ENCODE measurements at regions not wholly inside any gene's neighbourhood (a gene's known extent, or its start where the extent isn't known, plus 50 kb on each side); places are given as distances from the start of the nearest gene placed in this dataset.

GRCh38 chr21:35753308-35753707 is 307.0 kb downstream of the SETD4 start:
- H2AFZ ChIP-seq (ENCODE audit: low read depth) = no peak overlapping the region
- no peaks in the 10 kb centered on the region for H3K9me2 ChIP-seq
- H3K79me2 ChIP-seq (ENCODE audit: insufficient read depth) = no peaks in the 10 kb centered on the region
- TF ChIP-seq CTCF (IDR thresholded peaks at IDR 0.05) (no peak), IRF3 (IDR thresholded peaks at IDR 0.05; ENCODE audit: low read depth, low read length) (no peak), PBX3 (IDR thresholded peaks at IDR 0.05) (no peak), USF1 (IDR thresholded peaks at IDR 0.05; ENCODE audit: borderline replicate concordance, low read depth) (no peak), FOSL2 (IDR thresholded peaks at IDR 0.05; ENCODE audit: borderline replicate concordance, low read depth) (no peak), SMC3 (IDR thresholded peaks at IDR 0.05; ENCODE audit: low read depth, low read length) (no peak), NRF1 (IDR thresholded peaks at IDR 0.05; ENCODE audit: low read depth, low read length) (no peak), EZH2phosphoT487 (IDR thresholded peaks at IDR 0.05; ENCODE audit: borderline replicate concordance, low read depth) (no peak), MEF2A (IDR thresholded peaks at IDR 0.05; ENCODE audit: borderline replicate concordance, low read depth) (no peak), MXI1 (IDR thresholded peaks at IDR 0.05; ENCODE audit: low read depth, low read length) (no peak), RFX5 (IDR thresholded peaks at IDR 0.05; ENCODE audit: low read length) (no peak), GATA2 (CRISPR knock-in tag; IDR thresholded peaks at IDR 0.05) (no peak), EP300 (IDR thresholded peaks at IDR 0.05; ENCODE audit: borderline replicate concordance in 1 of 2, low read depth in 1 of 2, low read length in 1 of 2) (no peak), MAX (IDR thresholded peaks at IDR 0.05; ENCODE audit: low read depth) (no peak)
- H3K4me3 ChIP-seq (ENCODE audit: low read depth in 2 of 2, low read length in 1 of 2) = no peak overlapping the region
- H3K27me3 ChIP-seq (ENCODE audit: insufficient read depth) = no peaks in the 10 kb centered on the region
- ChIA-PET CTCF (no interaction called here), POLR2A (no interaction called here)
- no peaks in the 10 kb centered on the region for H3K9me3 ChIP-seq
- H3K9ac ChIP-seq = no peak overlapping the region
- H3F3A ChIP-seq (replicated peaks; ENCODE audit: insufficient read depth) = no peaks in the 10 kb centered on the region
- DNase-seq = no peak
- H4K20me1 ChIP-seq (ENCODE audit: insufficient read depth) = no peaks in the 10 kb centered on the region
- no peaks in the 10 kb centered on the region for H3K36me3 ChIP-seq (replicated peaks in 1 of 2; ENCODE audit: control insufficient read depth in 1 of 2, insufficient read depth in 2 of 2, low read length in 1 of 2)
- no peak overlapping the region for H3K4me2 ChIP-seq
- 10% methylated on average over 2 of the region's 2 CpGs for WGBS (ENCODE audit: low lambda C conversion rate)
- H3K4me1 ChIP-seq (ENCODE audit: control insufficient read depth in 1 of 2, insufficient read depth in 2 of 2, low read depth in 1 of 2, low read length in 1 of 2) = no peaks in the 10 kb centered on the region
- no peak overlapping the region for H3K27ac ChIP-seq (ENCODE audit: low read depth in 2 of 2, low read length in 1 of 2)

Data from SK-N-SH (cell line).